ENCODE measurements at regions not wholly inside any gene's neighbourhood (a gene's known extent, or its start where the extent isn't known, plus 50 kb on each side); places are given as distances from the start of the nearest gene placed in this dataset.

DNA sequence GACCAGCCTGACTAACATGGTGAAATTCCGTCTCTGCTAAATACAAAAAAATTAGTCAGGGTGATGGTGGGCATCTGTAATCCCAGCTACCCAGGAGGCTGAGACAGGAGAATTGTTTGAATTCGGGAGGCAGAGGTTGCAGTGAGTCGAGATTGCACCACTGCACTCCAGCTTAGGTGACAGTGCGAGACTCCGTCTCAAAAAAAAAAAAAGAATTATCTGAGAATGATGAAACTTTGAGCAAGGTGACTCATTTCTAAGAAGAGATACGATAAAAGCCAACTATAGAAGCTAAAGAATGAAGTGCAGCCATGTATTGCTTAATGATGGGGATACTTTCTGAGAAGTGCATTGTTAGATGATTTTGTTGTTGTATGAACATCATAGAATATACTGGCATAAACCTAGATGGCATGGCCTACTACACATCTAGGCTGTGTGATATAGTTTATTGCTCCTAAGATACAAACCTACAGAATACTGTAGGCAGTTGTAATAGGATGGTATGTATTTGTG lies 64.7 kb downstream of the SNRPE start:
- DNase-seq (ENCODE audit: low spot score) = peak; percentile 22

DNA sequence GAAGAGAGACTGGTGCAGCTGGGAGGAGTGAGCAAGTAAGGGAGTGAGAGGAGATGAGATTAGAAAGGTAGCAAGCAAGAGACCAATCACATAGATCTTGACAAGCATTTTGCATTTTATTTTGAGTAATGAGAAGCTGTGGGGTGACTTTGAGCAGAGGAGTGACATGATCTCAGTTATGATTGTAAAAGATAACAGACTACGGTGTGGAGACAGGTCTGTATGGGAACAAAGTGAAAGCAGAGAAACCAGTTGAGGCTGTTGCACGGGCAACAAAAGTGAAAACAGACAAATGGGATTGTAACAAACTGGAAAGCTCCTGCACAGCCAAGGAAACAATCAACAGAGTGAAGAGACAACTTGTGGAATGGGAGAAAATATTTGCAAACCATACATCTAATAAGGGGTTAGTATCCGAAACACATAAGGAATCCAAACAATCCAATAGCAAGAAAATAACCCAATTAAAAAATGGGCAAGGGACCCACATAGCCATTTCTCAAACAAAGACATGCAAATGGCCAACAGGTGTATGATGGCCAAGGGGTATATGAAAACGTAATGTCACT lies 68.4 kb downstream of the SNRPE start:
- DNase-seq (ENCODE audit: low spot score) = no peak

DNA sequence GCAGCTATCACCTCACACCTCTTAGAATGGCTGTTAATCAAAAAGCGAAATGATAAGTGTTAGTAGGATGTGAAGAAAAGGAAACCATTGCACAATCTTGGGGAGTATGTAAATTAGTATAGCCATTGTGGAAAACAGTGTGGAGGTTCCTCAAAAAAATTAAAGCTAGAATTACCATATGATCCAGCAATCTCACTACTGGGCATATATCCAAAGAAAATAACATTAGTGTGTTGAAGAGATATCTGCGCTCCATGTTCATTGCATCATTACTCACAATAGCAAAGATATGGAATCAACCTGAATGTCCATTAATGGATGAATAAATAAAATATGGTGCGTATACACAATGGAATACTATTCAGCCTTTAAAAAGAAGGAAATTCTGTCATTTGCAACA lies 68.9 kb downstream of the SNRPE start:
- no peak for DNase-seq (ENCODE audit: low spot score)

DNA sequence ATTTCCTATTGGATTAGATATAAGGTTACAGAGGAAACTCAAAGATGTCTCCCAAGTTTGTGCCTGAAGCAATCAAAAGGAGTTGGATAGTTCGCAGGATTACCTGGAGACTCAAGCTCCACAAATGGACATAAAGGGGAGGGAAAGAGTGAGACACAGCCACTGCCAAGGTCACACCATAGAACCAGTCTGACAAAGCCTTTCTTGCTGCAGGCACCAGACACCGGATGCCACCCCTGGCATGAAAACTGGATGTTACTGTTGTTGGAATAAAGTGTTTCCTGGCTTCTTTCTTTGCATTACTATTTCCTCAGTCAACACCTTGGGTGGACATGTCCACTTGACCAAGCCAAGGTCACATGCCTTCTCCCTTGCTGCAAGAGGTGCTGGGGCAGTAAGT lies 70.6 kb downstream of the SNRPE start:
- DNase-seq (ENCODE audit: low spot score) = no peak

DNA sequence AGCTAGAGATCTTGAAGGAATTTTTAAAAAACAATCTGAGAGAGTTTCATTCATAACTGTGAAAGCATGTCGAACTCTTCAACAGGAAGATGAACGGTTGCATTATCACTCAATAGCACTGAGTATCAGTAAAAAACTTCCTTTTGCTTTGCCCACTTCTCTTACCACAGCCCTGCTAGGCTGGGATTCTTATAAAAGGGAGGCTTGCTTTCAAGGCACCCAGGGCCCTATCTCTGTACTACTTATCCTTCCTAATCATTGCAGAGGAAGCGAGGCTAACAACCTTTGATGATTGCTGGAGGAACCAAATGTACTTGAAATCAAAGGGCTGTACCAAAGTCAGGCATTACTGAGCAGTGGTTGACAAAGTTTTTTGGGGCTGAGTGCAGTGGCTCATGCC lies 71.2 kb downstream of the SNRPE start:
- DNase-seq (ENCODE audit: low spot score) = no peak

DNA sequence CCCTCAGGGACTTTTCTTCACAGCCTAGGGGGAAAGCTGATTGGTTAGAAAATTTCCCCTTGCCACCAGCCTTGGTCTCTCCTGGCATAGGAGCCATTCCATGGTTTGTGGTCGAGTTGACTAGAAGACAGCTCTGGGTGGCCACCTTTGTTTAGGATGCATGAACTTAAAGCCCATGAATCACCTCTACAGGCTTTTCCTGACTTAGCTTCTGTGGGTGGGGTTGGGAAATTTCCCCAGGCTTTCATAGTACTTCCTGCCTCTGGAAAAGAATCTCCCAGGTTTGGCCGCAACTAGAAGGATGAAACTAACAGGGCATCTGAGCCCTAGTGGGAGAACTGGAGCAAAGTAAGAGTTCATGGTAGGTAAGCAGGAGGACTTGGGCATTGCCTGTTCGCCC lies 72.6 kb downstream of the SNRPE start:
- DNase-seq (ENCODE audit: low spot score) = no peak

DNA sequence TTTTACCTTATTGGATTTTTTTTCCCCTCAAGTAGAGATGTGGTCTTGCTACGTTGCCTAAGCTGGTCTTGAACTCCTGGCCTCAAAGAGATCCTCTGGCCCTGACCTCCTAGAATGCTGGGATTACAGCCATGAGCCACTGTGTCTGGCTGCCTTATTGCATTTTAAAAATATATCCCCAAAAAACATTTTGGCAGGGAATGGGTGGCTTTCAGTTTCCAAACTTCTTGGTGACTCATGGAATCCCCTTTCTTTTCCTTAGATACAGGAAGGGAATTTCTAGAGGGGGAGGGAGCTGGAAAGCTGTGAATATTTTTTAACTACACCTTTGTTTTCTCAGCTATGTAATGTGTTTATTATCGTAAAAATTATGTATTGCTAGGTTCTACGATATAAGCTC lies 73.3 kb downstream of the SNRPE start:
- DNase-seq (ENCODE audit: low spot score) = no peak

DNA sequence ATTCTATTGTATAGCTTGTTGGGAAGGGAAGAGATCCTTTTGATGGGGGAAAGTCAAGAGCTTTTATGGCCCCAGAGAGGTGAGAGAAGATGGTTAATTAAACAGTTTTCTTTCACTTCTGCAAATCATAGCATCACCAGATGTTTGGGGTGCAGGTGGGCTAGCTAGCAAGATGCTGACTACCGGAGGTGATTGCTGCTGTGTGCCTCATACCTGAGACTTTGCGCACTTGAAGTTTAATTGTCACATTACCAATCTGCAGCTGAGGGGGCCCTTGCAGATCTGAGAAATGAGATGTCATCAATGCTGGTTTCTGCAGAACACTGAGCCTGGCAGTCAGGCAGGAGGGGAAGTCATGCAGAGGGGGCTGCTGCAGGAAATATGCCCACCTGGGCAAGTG lies 73.9 kb downstream of the SNRPE start:
- DNase-seq (ENCODE audit: low spot score) = no peak

DNA sequence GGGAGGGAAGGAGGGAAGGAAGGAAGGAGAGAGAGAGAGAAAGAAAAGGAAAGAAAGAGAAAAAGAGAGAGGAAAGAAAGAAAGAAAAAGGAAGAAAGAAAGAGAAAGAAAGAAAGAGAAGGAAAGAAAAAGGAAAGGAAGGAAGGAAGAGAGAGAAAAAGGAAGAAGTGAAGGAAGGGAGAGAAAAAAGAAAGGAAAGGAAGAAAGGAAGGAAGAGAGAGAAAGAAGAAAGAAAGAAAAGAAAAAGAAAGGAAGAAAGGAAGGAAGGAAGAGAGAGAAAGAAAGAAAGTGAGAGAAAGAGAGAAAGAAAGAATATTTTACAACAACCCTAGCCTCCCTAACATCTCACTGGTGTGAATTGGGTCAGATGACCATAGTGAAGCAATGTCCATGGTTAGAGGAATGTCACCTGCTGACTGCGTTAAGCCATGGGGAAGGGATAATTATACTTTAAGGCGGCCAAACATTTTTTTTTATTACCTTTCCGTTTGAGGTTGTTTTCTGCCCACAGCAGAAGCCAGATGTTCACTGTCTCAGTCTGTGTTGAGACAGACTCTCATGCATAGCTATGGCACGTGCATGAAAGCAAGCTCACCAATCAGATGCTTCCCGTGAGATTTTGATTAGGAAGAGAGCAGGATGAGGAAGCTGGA lies 76.4 kb downstream of the SNRPE start:
- no peak for DNase-seq (ENCODE audit: low spot score)

DNA sequence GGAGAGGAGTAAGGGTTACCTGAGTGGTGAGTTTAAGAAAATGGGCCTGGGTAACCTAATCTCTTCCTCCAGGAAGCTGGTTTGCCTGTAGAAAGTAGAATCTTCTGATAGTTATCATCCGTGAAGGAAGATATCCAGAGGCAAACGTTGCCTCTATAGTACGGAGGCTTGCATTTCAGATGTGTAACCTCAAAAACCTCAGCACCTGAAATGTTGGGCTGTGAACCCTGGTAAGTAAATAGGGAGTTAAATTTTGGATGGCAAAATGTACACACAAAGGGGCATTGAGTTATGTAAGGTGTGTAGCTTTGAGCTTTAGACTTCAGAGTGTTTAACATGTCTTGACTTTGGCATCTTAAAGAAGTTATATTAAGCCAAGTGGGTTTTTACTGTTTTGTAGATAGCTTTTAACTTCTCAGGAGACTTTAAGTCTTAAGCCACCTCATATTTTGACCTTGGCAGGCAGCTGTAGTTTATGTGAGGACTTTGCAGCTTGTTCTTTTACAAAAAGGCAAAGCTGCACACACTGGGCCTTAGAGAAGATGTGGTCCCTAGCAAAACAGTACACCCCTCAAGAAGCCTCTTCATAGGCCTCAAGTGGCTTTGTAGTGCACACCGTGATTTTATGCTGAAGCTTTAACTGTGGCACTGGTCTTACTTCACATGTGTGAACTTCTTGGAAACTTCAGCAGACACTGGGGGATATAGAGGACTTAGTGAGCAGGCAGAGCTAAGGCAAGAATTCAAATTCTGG lies 83.4 kb downstream of the SNRPE start:
- no peak for DNase-seq (ENCODE audit: low spot score)

DNA sequence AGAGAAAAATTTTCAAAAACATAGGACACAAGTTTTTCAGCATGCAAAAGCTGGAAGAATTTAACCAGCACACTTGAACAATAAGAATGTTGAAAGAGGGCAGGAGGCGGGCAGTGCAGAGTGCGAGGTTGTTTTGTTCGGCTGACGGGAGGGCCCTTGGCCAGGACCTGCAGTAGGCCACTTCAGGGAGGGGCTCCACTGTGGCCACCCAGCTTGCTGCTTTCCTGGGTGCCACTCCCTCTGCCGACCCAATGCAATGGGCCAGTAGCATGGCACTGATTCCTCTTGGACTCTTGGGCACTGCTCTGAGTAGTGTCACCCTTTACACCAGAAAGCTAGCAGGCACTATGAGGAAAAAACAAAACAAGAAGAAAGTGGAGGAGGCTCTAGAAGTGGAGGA lies 92.9 kb downstream of the SNRPE start:
- no peak for DNase-seq (ENCODE audit: low spot score)

DNA sequence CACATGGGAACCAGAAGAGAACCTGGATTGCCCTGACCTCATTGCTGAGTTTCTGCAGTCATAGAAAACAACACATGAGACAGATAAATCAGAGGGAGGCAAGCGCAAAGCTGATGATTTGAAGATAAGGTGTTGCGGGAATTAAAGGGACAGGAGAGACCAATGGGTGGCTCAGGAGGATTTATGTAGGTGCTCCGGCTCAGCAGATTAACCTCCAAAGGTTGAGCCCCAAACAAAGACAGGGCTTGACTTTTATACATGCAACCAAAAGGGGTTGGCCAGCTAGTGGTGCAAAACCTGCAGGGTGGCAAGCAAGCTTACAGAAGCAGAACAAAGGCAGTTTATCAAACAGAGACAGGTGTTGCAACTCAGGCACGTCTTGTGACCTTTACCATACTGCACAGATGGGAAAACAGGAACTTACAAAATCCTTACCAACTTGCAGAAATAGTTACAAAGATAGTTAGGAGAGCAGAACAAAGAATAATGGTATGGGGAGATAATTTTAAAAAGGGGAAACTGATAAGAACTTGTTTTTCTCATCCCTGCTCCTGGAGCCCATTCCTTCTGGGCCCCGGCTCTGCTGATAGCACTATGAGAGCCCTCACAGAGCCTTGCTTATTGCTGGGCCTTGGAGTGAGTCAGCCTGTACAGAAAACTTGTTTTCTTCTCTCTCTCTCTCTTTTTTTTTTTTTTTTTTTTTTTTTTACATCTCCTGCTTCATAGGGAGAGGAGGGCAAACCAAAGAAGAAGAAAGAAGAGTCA lies 93.6 kb downstream of the SNRPE start:
- no peak for DNase-seq (ENCODE audit: low spot score)

DNA sequence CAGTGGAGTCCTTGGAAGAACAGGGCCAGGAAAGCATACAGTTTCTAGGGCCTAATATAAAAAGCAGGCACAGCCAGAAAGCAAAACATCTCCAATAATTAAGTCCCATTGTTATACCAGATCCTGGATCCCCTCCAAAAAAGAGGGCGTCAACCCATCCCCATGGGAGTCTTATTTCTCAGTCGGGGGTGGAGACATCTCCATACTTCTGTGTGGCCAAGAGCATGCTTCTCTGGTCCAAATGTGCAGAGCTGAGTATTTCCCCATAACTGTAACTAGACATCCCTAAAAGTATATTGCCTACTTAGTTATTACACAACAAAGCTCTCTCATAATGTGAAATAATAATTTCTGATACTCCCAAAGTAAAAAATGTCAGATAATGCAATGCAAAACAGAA lies 104.2 kb upstream of the SOX13 start:
- DNase-seq (ENCODE audit: low spot score) = no peak

DNA sequence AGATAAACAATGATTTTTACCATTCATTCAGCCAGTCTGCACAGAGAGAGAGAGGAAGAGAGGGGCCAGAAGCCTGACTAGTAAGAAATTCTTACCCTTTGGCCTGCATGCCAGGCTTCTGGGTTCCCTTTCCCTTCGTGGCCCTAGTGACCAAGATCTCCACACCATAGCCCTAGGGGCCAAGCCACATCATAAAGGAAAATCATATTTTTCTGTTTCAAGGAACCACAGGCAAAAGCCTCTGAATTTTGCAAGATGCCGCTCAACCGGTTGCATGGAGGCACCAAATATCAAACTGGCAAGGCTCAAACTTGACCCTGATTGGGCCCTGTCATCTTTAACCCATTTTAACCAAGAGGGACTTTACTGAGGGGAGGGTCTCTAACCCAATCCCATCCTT lies 103.1 kb upstream of the SOX13 start:
- DNase-seq (ENCODE audit: low spot score) = no peak

DNA sequence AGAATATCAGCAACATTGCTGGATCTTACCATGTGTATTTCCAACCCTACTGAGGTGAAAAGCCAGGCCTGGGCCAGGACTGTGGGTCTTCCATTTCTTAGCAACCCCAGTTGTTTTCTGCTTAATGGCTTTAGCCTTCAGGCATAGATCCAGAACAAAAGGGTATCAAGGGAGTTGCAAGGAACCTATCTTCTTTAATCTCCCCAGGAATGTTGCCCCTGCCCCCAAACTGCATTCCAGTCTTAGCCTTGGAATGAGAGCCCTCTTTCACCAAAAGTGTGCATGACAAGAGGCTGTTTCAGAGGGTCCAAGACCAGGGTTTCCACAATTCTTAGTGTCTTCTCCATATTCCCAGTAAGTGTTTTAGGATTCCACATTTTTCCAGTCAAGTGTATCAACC lies 87.9 kb upstream of the SOX13 start:
- DNase-seq (ENCODE audit: low spot score) = no peak

DNA sequence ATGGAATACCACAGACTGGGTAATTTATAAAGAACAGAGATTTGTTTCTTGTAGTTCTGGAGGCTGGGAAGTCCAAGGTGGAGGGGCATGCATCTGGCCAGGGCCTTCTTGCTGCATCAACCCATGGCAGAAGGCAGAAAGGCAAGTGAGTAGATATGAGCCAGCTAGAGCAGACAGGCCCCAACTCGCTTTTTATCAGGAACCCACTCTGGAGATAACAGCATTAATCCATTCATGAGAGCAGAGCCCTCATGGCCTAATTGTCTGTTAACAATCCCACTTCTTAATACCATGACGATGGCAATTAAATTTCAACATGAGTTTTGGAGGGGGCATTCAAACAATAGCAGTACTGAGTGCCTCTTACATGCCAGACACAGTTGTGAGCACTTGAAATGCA lies 87.2 kb upstream of the SOX13 start:
- no peak for DNase-seq (ENCODE audit: low spot score)

DNA sequence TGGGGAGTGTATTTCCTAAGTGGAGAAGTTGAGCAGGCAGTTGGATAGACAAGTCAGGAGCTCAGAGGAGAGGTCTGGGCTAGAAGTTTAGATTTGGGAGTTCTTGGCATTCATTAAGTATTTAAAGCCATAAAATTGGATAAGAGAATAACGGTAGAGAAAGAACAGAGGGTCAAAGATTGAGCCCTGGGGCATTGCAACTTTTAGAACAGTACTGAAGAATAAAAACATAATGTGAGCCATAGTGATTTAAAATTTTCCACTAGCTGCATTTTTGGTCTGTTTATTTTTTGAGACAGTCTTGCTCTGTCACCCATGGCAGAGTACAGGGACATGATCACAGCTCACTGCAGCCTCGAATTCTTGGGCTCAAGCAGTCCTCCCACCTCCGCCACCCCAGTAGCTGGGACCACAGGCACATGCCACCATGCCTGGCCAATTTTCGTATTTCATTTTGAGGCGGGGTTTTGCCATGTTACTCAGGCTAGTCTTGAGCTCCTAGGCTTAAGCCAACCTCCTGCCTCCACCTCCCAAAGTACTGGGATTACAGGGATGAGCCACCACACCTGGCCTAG lies 85.9 kb upstream of the SOX13 start:
- DNase-seq (ENCODE audit: low spot score) = no peak

DNA sequence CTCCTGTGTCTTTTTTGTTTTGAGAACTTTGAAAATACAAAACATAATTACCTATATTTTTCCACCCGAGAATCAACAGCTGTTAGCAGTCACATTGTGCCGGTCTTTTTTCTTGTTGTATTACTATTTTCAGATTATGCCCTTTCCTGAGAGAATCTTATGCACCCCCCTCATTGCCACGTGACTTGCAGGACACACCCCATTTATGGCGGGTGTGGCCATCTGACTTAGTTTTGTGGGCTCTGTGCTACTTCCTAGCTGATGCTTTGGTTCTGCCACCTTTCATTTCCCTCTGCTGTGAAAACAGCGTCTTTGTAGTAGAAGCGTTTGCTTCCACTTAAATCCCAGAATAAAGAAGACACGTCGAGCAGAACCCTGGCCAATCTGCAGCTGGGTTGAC lies 82.8 kb upstream of the SOX13 start:
- no peak for DNase-seq (ENCODE audit: low spot score)

DNA sequence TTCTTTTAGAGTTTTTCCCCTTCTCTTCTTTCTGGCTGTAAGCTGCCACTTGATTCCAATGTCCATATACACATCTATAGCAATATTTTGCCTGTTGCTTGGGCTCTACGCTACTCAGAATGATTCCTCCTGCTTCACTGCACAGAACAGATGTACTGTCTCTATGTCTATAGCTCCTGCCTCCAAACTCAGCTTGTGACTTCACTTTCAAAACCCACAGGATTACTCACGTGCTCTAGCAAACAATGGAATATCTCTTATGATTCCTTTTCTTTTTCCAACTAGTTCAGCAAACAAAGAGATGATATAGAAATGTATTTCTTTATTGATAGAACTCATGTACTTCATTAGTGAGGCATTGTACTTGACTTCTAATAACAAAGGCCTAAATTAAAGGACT lies 80.5 kb upstream of the SOX13 start:
- DNase-seq (ENCODE audit: low spot score) = no peak

DNA sequence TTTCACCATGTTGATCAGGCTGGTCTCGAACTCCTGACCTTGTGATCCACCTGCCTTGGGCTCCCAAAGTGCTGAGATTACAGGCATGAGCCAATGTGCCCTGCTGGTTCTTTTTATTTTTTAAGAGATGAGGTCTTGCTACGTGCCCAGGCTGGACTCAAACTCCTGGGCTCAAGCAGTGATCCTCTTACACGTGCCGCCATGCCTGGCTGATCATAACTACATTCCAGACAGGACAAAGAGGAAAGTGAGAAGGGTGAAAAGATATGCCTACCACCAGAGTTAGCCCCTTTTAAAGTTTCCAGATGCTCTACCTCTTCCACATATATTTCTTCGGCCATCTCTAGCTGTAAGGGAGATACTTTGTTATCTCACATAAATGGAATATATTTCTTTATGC lies 79.7 kb upstream of the SOX13 start:
- DNase-seq (ENCODE audit: low spot score) = no peak

DNA sequence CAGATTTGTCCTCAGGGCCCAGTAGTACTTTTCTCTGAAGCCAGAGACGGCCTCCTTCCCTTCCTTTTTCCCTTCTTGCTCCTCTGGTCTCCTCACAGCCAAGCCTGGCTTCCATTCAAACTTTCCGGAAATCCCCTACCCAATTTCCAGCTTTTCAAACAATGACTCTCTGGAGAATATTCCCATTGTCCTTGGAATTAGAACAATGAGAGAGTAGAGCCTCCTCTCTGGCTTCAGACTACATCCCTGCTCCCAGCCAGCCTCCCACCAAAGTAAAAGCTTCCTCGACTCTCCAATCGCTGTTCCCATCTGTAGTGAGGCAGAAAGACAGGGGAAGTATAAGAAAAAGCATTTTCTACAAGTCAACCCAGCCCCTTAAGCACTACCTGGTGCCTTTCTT lies 77.7 kb upstream of the SOX13 start:
- DNase-seq (ENCODE audit: low spot score) = no peak

DNA sequence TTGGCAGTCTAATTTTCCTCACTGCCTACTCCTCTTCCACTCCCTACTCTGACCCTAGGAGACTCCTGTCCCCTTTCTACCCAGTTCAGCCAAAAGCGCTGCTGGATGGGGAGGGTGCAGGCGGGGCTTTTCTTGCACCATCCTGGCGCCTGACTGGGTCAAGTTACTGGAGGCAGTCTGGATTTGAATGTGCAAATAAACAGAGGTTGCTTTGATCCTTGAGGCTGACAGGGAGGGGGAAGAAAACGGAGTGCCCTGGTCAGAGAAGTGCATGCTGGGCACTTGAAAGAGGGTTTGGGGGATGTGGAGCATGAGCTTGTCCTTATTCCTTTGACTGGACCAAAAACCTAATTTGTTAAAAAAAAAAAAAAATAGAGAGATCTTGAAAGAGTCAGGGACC lies 76.8 kb upstream of the SOX13 start:
- no peak for DNase-seq (ENCODE audit: low spot score)

Data from RKO (cell line).